ENCODE measurements at regions not wholly inside any gene's neighbourhood (a gene's known extent, or its start where the extent isn't known, plus 50 kb on each side); places are given as distances from the start of the nearest gene placed in this dataset.

- Mint-ChIP-seq H3K4me3 (no peak overlapping the region), H3K4me1 (no peaks in the 10 kb centered on the region), H3K27me3 (no peaks in the 10 kb centered on the region), H3K27ac (no peak overlapping the region), H3K9me3 (ENCODE audit: insufficient read depth) (peaks cover 4% of the 10 kb centered on the region)
- ATAC-seq (ENCODE audit: low read depth), result no peak
- intact Hi-C loops (cut with micrococcal nuclease), result no loop called here
- H3K9ac ChIP-seq (ENCODE audit: low read length), result no peak overlapping the region
- ChIA-PET CTCF (no interaction called here), POLR2A (no interaction called here)
- WGBS (ENCODE audit: insufficient coverage), result no CpG with 5 or more reads among the region's 1 CpG
- no peaks in the 10 kb centered on the region for H3K79me2 ChIP-seq (ENCODE audit: control insufficient read depth, insufficient read depth, low read length)
- peaks cover 0 to 2% (median 0%) of the 10 kb centered on the region in 3 donors for H3K9me3 ChIP-seq (ENCODE audit: control extremely low read depth in 1 of 3, control insufficient read depth in 2 of 3, insufficient read depth in 1 of 3, low read length in 2 of 3)
- H3K4me1 ChIP-seq (ENCODE audit: control insufficient read depth in 2 of 2, insufficient read depth in 2 of 2, low read length in 2 of 2), result no peaks in the 10 kb centered on the region
- no peak overlapping the region for H3K27ac ChIP-seq (ENCODE audit: low read length in 2 of 2)
- H3K4me2 ChIP-seq (replicated peaks; ENCODE audit: low read depth, low read length, poor library complexity, severe bottlenecking), result no peak overlapping the region
- no peaks in the 10 kb centered on the region for H3K27me3 ChIP-seq (replicated peaks in 1 of 4; ENCODE audit: control extremely low read depth in 1 of 4, control insufficient read depth in 3 of 4, insufficient read depth in 4 of 4, low read length in 3 of 4)
- H4K20me1 ChIP-seq (ENCODE audit: control insufficient read depth, insufficient read depth, low read length, poor library complexity, severe bottlenecking), result no peaks in the 10 kb centered on the region
- TF ChIP-seq EZH2 (IDR thresholded peaks at IDR 0.05; ENCODE audit: borderline replicate concordance, insufficient read depth, low read depth, low read length, poor library complexity, severe bottlenecking) (no peak), CTCF (IDR thresholded peaks at IDR 0.05) (no peak)
- no peaks in the 10 kb centered on the region for H3K36me3 ChIP-seq (replicated peaks in 1 of 2; ENCODE audit: control extremely low read depth in 1 of 2, control insufficient read depth in 1 of 2, extremely low read depth in 1 of 2, insufficient read depth in 2 of 2, low read length in 1 of 2)
- DNase-seq, result no peak
- H2AFZ ChIP-seq (ENCODE audit: insufficient read depth, low read depth, low read length, poor library complexity, severe bottlenecking), result no peak overlapping the region
- H3K4me3 ChIP-seq (ENCODE audit: control extremely low read depth in 1 of 5, extremely low read depth in 1 of 5, insufficient read depth in 1 of 5, low read depth in 2 of 5, low read length in 4 of 5), result no peak overlapping the region
These were observed 807.5 kb upstream of the SORCS1 start for GRCh38 chr10:107971973-107972372.

GRCh38 chr10:107971411-107971810 is 806.9 kb upstream of the SORCS1 start:
- no peaks in the 10 kb centered on the region for H3K27me3 Mint-ChIP-seq
- H3K27ac Mint-ChIP-seq, result no peak overlapping the region
- H3K27me3 ChIP-seq (replicated peaks in 1 of 4; ENCODE audit: control extremely low read depth in 1 of 4, control insufficient read depth in 3 of 4, insufficient read depth in 4 of 4, low read length in 3 of 4), result no peaks in the 10 kb centered on the region
- TF ChIP-seq EZH2 (IDR thresholded peaks at IDR 0.05; ENCODE audit: borderline replicate concordance, insufficient read depth, low read depth, low read length, poor library complexity, severe bottlenecking) (no peak), CTCF (IDR thresholded peaks at IDR 0.05) (no peak)
- H3K79me2 ChIP-seq (ENCODE audit: control insufficient read depth, insufficient read depth, low read length), result no peaks in the 10 kb centered on the region
- no peak overlapping the region for H3K4me3 ChIP-seq (ENCODE audit: control extremely low read depth in 1 of 5, extremely low read depth in 1 of 5, insufficient read depth in 1 of 5, low read depth in 2 of 5, low read length in 4 of 5)
- H3K9me3 Mint-ChIP-seq (ENCODE audit: insufficient read depth), result peaks cover 4% of the 10 kb centered on the region
- H4K20me1 ChIP-seq (ENCODE audit: control insufficient read depth, insufficient read depth, low read length, poor library complexity, severe bottlenecking), result no peaks in the 10 kb centered on the region
- H3K4me1 Mint-ChIP-seq, result no peaks in the 10 kb centered on the region
- H3K4me1 ChIP-seq (ENCODE audit: control insufficient read depth in 2 of 2, insufficient read depth in 2 of 2, low read length in 2 of 2), result no peaks in the 10 kb centered on the region
- CTCF ChIA-PET, result no interaction called here
- no CpG with 5 or more reads among the region's 1 CpG for WGBS (ENCODE audit: insufficient coverage)
- peaks cover 0 to 2% (median 0%) of the 10 kb centered on the region in 3 donors for H3K9me3 ChIP-seq (ENCODE audit: control extremely low read depth in 1 of 3, control insufficient read depth in 2 of 3, insufficient read depth in 1 of 3, low read length in 2 of 3)
- POLR2A ChIA-PET, result no interaction called here
- no peak overlapping the region for H2AFZ ChIP-seq (ENCODE audit: insufficient read depth, low read depth, low read length, poor library complexity, severe bottlenecking)
- ATAC-seq (ENCODE audit: low read depth), result no peak
- no peak overlapping the region for H3K27ac ChIP-seq (ENCODE audit: low read length in 2 of 2)
- H3K9ac ChIP-seq (ENCODE audit: low read length), result no peak overlapping the region
- DNase-seq, result no peak
- intact Hi-C loops (cut with micrococcal nuclease), result no loop called here
- H3K4me3 Mint-ChIP-seq, result no peak overlapping the region
- no peak overlapping the region for H3K4me2 ChIP-seq (replicated peaks; ENCODE audit: low read depth, low read length, poor library complexity, severe bottlenecking)
- no peaks in the 10 kb centered on the region for H3K36me3 ChIP-seq (replicated peaks in 1 of 2; ENCODE audit: control extremely low read depth in 1 of 2, control insufficient read depth in 1 of 2, extremely low read depth in 1 of 2, insufficient read depth in 2 of 2, low read length in 1 of 2)

Data from B cell (primary cell).